Mesodermal cell (in vitro differentiated cells): ENCODE measurements at regions not wholly inside any gene's neighbourhood (a gene's known extent, or its start where the extent isn't known, plus 50 kb on each side); places are given as distances from the start of the nearest gene placed in this dataset.
"Not testable (repeated sequence)": the region's sequence is repeated elsewhere in the genome, so short reads cannot be mapped to it uniquely, and the experiment has no call there.

Source experiments
- H3K27ac ChIP-seq: 2 replicates; pipeline ENCODE4 v1.7.0; 2013; ENCODE audit warnings: mild to moderate bottlenecking, low read depth, low read length, moderate library complexity; ENCODE audit not compliant: severe bottlenecking
- H3K36me3 ChIP-seq: 2 replicates; pipeline ENCODE4 v1.7.1; 2013; ENCODE audit warnings: mild to moderate bottlenecking, low read length, moderate library complexity; ENCODE audit not compliant: control insufficient read depth, insufficient read depth
- H3K4me1 ChIP-seq: one replicate; pipeline ENCODE4 v1.7.1; 2013; ENCODE audit warnings: mild to moderate bottlenecking, low read length; ENCODE audit not compliant: insufficient read depth, control insufficient read depth, poor library complexity, severe bottlenecking
- H3K4me3 ChIP-seq: 2 replicates; pipeline ENCODE4 v1.7.0; 2013; ENCODE audit warnings: low read length, control low read depth, mild to moderate bottlenecking; ENCODE audit not compliant: insufficient read depth, poor library complexity, severe bottlenecking; ENCODE audit errors: extremely low read depth
- H3K9me3 ChIP-seq: 2 replicates; pipeline ENCODE4 v1.7.1; 2013; ENCODE audit warnings: mild to moderate bottlenecking, low read length, moderate library complexity; ENCODE audit not compliant: control insufficient read depth
- WGBS, 2 experiments: methylation state at CpG; one replicate each; pipeline ENCODE4 v1.1.5; 2013; ENCODE audit warnings: missing lambda C conversion rate in 2 of 2; ENCODE audit not compliant: insufficient coverage in 2 of 2; 5-methylcytosine and 5-hydroxymethylcytosine counted together

GRCh38 chr1:181185461-181185860 is 97.0 kb downstream of the IER5 start:
- WGBS, 2 experiments: 22 to 46% methylated on average over 2 to 3 of the region's 3 CpGs
- no peaks in the 10 kb centered on the region for H3K36me3 ChIP-seq

GRCh38 chr1:181186133-181186532 is 97.6 kb downstream of the IER5 start:
- 67% methylated on average over 1 of the region's 4 CpGs; no CpG with 5 or more reads in 1 of the 2 experiments for WGBS, 2 experiments
- not testable (repeated sequence) for H3K27ac ChIP-seq, H3K4me3 ChIP-seq, H3K36me3 ChIP-seq, H3K9me3 ChIP-seq, H3K4me1 ChIP-seq

More at GRCh38 chr1:181185461-181185860, 97.0 kb downstream of the IER5 start:
- H3K4me1 ChIP-seq: no peaks in the 10 kb centered on the region
- H3K9me3 ChIP-seq: no peaks in the 10 kb centered on the region
- H3K4me3 ChIP-seq: no peak overlapping the region
- no peak overlapping the region for H3K27ac ChIP-seq

- Histone ChIP-seq H3K27ac (no peak overlapping the region), H3K36me3 (no peaks in the 10 kb centered on the region), H3K9me3 (no peaks in the 10 kb centered on the region), H3K4me1 (no peaks in the 10 kb centered on the region), H3K4me3 (no peak overlapping the region)
- 86 to 89% methylated on average over 5 to 6 of the region's 7 CpGs for WGBS, 2 experiments
Measured at GRCh38 chr1:181187337-181188126, 99.0 kb downstream of the IER5 start.

GRCh38 chr1:181189245-181189644 is 100.7 kb downstream of the IER5 start:
- Histone ChIP-seq H3K36me3 (no peaks in the 10 kb centered on the region), H3K9me3 (no peaks in the 10 kb centered on the region), H3K4me3 (no peak overlapping the region), H3K4me1 (no peaks in the 10 kb centered on the region), H3K27ac (no peak overlapping the region)
- 85 to 95% methylated on average over 3 to 4 of the region's 7 CpGs for WGBS, 2 experiments

- Histone ChIP-seq H3K36me3 (no peaks in the 10 kb centered on the region), H3K9me3 (no peaks in the 10 kb centered on the region), H3K4me1 (no peaks in the 10 kb centered on the region), H3K27ac (no peak overlapping the region), H3K4me3 (peak overlapping the region; percentile 28)
- WGBS, 2 experiments: 12 to 17% methylated on average over 24 to 36 of the region's 40 CpGs
Measured at GRCh38 chr1:181189691-181190363, 101.3 kb downstream of the IER5 start.

GRCh38 chr1:181190364-181191035 is 102.0 kb downstream of the IER5 start:
- H3K27ac ChIP-seq: no peak overlapping the region
- H3K9me3 ChIP-seq: no peaks in the 10 kb centered on the region
- WGBS, 2 experiments: 76 to 87% methylated on average over 7 to 11 of the region's 18 CpGs
- H3K4me1 ChIP-seq: no peaks in the 10 kb centered on the region
- H3K4me3 ChIP-seq: peak overlapping the region; percentile 28
- no peaks in the 10 kb centered on the region for H3K36me3 ChIP-seq

GRCh38 chr1:181191494-181192040 is 103.1 kb downstream of the IER5 start:
- 91 to 100% methylated on average over 4 of the region's 5 CpGs for WGBS, 2 experiments

GRCh38 chr1:181192316-181192715 is 103.8 kb downstream of the IER5 start:
- 81 to 86% methylated on average over 4 of the region's 4 CpGs for WGBS, 2 experiments
- Histone ChIP-seq H3K27ac (no peak overlapping the region), H3K36me3 (no peaks in the 10 kb centered on the region), H3K9me3 (no peaks in the 10 kb centered on the region), H3K4me1 (no peaks in the 10 kb centered on the region), H3K4me3 (no peak overlapping the region)

More at GRCh38 chr1:181191494-181192040, 103.1 kb downstream of the IER5 start:
- Histone ChIP-seq H3K4me3 (no peak overlapping the region), H3K9me3 (no peaks in the 10 kb centered on the region), H3K36me3 (no peaks in the 10 kb centered on the region), H3K4me1 (no peaks in the 10 kb centered on the region), H3K27ac (no peak overlapping the region)

- Histone ChIP-seq H3K4me1 (no peaks in the 10 kb centered on the region), H3K27ac (no peak overlapping the region), H3K4me3 (no peak overlapping the region), H3K36me3 (no peaks in the 10 kb centered on the region), H3K9me3 (no peaks in the 10 kb centered on the region)
- WGBS, 2 experiments: 74 to 77% methylated on average over 6 to 7 of the region's 7 CpGs
Measured at GRCh38 chr1:181202986-181203555, 114.6 kb downstream of the IER5 start.

GRCh38 chr1:181204530-181204929 is 116.0 kb downstream of the IER5 start:
- H3K36me3 ChIP-seq: no peaks in the 10 kb centered on the region
- H3K4me1 ChIP-seq: no peaks in the 10 kb centered on the region
- H3K9me3 ChIP-seq: no peaks in the 10 kb centered on the region
- 81 to 86% methylated on average over 2 to 6 of the region's 6 CpGs for WGBS, 2 experiments
- H3K27ac ChIP-seq: no peak overlapping the region
- no peak overlapping the region for H3K4me3 ChIP-seq
